Inferior parietal cortex (tissue), 1 donor: ENCODE measurements at regions not wholly inside any gene's neighbourhood (a gene's known extent, or its start where the extent isn't known, plus 50 kb on each side); places are given as distances from the start of the nearest gene placed in this dataset.
"Not testable (repeated sequence)": the region's sequence is repeated elsewhere in the genome, so short reads cannot be mapped to it uniquely, and the experiment has no call there.

Experiments
- DNase-seq: peaks from one replicate; pipeline ENCODE4 v3.0.0-alpha.2; 2016; ENCODE audit errors: extremely low spot score

DNA sequence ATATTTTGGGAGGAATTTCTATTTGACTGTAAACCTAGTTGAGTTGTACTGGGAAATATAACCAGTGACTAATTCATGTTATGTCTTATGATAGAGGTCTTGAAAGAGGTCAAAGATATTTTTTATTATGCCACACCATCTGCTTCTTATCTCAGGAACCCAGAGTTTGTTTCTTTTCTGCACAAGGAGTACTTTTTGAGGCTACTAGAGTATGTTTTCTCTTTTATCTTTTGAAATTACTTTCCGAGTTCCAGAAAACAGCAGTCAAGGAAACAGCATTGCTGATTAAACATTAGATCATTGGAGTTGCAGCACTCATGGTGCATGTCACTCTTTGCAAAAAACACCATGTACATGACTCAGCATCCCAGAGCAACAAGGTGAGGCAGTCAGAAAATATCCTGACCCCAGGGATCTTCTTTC is 645.8 kb upstream of the NR2F2 start:
- no peak for DNase-seq

DNA sequence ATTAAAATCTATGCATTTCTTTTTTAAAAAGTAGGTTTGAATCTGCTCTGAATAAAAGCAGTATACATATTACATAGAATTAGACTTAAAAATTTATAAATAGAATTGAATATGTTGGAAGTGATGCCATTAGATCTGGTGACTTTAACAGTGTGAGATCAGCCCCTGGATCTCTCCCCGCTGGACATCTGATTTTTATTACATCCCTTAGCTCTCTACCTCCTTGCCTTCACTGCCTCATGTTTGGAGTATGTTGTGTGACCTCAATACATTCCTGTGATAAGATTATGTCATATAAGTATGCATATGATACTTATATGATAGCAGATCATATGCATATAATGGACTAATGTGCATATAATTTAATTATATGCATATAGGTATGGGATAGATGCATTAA is 643.4 kb upstream of the NR2F2 start:
- no peak for DNase-seq

DNA sequence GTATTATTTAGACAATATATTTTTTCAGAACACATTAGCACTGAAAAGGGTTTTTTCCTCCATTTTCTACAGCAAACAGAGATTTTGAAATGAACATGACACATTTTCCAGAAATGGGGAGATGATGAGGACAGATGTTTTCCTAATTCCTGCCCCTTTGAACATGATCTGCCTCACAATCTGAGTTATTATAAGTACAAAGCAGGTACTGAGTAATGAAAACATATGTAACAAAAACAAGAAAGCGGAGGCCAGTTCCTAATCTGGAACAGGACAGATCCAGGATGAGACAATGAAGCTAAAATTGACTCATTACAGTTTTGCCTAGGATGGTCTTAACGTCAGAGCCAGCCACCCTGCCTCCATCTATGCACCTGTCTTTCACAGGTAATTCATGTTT is 642.8 kb upstream of the NR2F2 start:
- DNase-seq: no peak

DNA sequence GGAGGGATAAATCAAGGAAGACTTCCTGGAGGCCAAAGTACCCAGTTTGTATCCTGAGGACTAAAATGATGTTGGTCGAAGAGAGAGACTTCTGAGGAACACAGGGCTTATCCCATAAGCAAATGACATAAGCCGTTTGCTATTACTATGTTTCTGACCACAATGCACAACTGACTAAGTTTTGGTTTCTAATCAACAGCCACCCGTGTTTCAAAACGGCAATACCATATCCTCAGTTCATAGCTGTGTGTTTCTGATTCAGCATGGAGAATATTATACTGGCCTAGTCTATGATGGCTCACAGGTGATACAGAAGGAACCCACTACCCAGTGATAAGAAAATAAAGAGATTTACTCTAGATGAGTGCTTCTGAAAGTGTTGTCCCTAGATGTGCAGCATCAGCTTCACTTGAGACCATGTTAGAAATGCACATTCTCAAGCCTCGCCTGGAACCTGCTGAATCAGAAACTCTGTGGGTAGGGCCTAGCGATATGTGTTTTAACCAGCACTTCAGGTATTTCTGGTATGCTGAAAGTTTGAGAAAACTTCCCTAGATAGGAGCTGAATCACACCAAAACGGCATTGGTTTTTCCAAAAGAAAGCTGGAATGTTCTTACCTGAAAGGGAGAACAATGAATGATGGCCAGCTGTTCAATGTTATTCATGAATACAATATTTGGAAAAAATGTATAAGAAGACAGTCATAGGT is 639.7 kb upstream of the NR2F2 start:
- no peak for DNase-seq

DNA sequence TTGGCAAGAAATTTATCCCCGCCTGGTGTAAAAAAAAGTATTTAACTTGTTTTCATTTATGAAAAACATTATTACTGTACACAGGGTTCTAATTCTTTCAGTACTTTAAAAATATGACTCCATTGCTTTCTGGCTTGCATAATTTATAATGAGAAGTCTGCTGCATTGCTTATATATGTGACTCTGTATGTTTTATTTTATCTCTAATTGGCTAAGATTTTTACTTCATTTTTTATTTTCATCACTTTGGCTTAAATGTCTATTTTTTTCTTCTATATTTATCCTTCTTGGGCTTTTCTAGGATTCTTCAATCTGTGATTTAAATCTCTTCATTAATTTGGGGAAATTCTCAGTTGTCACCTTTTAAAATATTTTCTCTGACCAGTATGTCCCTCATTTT is 636.6 kb upstream of the NR2F2 start:
- no peak for DNase-seq

DNA sequence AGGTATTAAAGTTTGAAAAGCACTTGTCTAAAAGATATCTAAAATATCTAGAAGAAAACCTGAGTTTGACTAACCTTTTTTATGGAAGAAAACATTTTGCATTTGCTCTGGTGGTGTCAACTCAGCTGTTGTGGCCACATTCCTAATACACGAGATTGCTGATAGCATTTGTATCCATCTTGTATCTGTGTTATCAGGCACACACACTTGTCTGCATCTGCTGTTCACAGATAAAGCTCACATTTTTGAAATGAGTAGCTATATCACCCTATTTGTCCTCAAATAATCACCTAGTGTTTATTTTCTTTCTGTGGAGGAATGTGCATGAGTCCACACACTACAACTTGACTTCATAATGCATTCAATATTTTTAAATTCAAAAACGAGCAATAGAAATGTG is 632.3 kb upstream of the NR2F2 start:
- no peak for DNase-seq

DNA sequence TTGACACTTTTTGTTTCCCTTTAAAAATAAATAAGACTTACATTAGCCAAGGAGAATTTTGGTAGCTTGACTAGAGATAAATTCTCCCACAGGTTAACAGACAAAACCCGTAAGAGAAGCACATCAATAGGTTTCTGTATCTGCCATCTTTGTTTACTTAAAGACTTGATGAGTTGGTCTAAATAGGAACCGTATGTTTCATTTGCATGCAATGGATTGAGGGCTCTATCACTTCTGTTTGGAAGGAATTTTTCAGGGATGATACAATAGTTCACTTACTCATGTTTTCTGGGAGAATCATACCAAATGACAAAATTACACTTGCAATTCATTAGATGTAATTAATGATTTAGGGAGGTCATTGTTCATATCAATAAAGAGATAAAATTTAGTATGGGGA is 631.5 kb upstream of the NR2F2 start:
- DNase-seq: no peak

DNA sequence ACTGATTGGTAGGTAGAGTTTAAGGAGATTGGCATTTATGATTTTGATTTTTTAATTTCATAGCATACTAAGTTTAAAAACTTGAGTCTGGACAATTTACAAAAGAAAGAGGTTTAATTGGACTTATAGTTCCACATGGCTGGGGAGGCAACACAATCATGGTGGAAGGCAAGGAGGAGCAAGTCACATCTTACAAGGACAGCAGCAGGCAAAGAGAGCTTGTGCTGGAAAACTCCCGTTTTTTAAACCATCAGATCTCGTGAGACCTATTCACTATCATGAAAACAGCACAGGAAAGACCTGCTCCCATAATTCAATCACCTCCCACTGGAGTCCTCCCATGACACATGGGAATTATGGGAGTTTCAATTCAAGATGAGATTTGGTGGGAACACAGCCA is 630.9 kb upstream of the NR2F2 start:
- DNase-seq: no peak

DNA sequence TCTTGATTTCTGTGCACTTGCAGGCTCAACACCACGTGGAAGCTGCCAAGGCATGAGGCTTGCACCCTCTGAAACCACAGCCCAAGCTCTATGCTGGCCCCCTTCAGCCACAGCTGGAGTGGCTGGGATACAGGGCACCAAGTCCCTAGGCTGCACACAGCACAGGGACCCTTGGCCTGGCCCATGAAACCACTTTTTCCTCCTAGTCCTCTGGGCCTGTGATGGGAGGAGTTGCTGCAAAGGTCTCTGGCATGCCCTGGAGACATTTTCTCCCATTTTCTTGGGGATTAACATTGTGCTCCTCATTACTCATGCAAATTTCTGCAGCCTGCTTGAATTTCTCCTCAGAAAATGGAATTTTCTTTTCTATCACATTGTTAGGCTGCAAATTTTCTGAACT is 629.8 kb upstream of the NR2F2 start:
- not testable (repeated sequence) for DNase-seq

DNA sequence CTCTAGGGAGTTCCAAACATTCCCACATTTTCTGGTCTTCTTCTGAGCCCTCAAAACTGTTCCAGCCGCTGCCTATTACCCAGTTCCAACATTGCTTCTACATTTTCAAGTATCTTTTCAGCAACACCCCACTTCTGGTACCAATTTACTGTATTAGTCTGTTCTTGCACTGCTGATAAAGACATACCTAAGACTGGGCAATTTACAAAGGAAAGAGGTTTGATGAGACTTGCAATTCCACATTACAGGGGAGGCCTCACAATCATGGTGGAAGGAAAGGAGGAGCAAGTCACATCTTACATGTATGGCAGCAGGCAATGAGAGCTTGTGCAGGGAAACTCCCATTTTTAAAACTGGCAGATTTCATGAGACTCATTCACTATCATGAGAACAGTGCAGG is 629.1 kb upstream of the NR2F2 start:
- no peak for DNase-seq

DNA sequence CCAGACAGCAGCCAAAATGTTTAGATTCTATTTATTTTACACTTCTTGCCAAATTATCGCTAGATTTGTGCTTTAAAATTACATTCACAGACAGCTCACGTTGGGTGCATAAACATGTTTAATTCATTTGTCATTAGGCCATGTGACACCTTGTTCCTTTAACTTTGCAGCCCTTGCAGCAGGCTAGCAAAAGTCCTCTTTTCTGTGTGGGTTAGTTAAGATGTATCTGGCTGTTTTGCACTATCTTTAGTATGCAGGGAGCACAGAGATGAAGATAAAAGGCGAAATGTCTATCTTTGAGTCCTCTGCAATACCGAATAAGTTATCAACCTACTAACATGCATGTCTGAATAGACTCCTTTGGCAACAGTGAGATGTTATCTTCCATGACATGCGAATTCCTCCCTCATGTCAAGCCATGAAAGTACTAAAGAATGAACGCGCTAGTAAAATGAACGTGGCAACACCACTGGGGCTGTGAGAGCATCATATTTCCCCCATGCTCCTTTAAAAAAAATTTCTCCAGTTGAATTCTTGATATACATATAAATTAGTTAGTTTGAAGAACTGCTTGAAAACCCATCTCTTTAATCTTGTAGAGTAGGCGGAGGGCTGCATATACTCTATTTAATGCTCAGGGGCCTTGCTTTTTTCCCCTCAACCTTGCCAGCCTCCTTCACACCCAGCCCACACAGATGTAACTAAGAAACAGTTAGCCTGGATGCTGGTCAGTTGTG is 620.4 kb upstream of the NR2F2 start:
- DNase-seq: peak; percentile 5

DNA sequence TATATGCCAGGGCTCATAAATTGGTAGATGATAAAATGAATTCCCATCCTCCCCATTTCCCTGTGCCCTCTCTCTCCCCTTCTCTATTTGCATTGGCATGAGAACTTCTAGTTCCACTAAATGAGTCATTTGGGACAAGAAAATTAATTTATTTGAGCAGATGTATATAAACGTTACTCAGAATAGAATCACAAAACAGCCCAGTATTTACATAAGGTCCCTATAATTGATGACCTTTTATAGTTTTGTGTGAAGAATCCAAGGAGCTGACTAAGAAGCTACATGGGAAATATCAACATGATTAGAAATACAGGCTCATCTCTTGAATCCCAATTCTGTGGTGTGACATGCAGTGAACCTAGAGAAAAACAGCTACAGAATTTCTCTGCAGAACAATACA is 617.7 kb upstream of the NR2F2 start:
- no peak for DNase-seq

DNA sequence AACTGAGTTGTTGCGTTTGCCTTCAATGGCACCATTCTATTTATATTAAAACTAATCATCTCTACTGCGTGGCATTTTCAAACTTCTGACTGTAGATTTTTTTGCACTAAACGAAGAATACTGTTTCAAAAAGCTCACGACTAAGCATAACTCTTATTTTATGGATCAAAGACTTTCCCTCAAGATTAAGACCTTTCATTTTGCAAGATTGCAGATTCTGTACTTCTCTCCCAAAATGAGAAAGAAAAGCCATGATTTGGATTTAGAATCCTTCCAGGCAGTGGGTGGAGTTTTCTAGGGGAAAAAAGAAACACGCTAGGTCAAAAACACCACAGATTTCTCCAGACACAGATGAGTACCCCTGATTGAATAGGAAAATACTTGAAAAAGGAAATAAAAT is 617.2 kb upstream of the NR2F2 start:
- no peak for DNase-seq

DNA sequence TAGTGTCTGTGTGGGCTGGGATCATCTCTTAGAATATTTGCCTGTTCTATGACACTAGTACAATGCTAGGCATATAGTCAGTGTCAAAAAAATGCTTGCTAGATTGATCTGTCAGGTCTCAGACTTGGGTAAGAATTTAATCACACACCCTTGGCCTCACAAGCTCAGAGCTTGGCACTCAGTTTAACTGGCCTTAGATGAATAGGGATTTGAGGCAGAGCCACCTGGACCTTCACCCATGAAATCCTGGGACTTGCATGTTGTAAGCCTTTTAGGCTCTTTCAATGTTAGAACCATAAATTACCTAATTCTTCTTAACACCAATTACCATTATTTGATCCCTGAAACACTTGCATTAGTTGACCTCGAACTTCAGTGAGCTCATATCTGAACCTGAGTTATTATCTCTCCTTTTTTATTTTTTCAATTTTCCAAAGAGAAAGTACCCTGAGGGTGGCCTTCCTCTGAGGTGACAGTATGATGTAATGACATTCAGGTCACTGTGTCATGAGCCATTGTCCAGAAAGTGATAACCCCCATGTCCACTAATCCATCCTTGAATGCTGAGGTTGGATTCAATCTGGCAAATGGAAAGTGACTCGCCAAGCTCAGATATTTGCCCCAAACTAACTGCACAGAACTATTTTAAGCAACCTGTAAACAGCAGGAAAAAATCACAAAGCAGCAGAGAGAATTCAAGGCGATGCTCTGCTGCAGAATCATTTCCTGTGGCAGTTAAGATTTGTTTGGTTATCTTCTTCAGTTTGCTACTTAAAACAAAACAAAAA is 615.2 kb upstream of the NR2F2 start:
- DNase-seq: no peak

DNA sequence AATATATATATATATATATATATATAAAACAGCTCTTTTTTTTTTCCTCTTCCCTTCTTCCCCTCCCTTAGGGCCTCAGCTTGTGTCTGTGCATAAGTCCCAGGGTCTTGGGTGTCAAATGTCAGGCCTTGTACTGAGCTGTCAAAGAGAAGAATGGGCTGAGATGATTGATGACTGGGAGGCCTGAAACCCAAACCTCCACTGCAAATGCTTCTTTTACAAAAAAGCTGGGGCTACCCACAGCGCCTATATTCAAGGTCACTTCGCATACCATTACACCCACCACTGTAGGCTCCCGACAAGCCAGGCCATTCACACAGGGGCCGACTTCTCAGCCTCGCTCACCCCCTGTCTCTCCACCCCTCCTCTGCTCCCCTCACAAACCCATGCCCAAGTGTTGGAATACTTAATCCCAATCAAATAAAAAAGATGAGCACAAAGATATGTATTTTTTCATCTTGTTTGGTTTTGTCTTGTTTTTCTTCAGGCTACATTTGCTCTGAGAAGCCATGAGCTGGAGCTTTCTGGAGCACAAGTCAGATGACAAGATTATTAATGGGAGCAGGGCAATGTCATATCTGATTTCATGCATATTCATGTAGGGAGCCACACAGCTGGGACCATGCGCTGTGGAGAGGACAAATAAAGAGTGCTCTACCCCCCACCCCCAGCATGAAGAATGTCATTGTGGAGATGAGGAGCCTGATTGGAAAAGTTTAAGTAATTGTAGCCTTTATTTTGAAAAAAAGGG is 614.4 kb upstream of the NR2F2 start:
- no peak for DNase-seq

DNA sequence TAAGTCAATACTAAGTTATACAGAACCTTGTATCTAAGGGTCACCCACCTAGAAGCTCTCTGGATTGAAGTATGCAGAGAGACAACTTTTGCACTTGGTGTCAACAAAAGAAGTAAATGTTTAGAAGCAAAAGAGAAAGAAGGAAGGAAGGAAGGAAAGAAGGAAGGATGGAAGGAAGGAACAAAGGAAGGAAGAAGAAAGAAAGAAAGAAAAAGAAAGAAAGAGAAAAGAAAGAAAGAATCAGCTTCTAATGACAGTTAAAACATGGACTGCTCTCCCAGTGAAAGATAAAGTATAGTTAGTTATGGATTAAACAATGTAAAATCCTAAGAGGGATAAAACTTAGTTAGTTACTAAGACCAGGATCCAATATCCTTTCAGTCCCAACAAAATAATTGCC is 613.8 kb upstream of the NR2F2 start:
- DNase-seq: no peak

DNA sequence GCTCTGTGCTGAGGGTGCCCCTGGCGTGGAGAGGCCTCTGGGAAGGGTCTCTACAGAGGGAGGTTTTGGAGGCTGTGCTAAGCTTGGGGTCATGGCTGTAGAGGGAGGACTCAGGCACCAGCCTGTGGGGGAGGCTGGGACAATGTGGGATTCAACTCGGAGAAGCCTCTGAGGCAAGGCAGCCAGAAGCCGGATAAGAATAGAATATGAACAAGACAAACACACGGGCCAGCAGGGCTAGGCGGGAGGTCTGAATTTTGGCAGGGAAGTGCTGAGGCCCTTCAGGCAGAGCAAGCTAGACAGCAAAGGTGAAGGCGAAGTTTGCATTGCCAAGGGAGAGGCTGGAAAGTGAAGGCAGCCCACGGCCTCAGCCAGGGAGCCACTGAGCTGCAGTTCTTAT is 612.1 kb upstream of the NR2F2 start:
- DNase-seq: no peak

DNA sequence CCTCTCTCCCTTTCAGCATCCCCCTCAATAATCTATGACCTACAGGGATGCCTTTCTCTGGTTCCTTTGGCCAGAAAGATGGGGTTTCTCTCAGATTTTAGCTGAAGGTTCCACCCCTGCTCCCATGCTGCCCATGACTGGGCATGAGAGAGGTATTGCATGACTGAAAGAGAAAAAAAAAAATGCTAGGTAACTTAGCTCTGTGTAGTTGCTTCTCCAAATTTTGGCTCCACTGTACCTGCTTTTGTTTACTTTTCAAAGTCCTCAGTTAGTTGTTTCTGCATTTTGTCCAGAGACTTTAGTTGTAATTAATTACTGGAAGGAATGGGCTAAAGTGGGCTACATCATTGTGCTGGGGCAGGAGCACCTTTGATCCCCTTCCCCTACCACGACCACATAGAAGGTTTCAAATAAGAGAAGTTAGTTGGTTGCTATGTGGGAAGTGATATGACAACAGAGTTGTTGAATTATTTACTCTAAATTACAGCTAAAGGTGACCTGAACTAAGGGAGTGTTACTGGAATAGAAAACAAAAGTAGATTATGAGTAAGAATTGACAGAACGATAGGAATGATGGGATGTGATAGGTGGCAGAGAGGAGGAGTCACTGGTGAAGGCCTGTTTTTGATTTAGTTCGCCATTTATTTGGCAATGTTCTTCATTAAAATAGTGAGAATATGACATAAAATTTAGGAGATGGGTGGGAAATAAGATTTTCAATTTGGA is 605.4 kb upstream of the NR2F2 start:
- no peak for DNase-seq

DNA sequence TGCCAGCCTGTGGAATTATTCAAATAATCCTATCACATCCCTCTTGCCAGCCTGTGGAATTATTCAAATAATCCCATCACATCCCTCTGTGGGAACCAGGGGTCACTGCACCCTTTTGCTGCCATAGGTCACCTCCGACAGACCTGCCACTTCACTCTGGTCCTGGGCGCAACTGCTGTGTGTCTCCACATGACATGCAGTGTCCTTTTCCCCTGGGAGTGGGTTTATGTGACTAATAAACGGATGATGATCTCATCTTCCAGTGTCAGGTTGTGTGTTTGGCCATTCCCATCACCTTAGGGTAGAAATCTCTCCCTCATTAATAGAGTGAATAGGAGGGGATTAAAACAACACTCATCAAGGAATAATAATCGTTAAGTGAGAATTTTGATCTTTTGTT is 603.6 kb upstream of the NR2F2 start:
- no peak for DNase-seq

DNA sequence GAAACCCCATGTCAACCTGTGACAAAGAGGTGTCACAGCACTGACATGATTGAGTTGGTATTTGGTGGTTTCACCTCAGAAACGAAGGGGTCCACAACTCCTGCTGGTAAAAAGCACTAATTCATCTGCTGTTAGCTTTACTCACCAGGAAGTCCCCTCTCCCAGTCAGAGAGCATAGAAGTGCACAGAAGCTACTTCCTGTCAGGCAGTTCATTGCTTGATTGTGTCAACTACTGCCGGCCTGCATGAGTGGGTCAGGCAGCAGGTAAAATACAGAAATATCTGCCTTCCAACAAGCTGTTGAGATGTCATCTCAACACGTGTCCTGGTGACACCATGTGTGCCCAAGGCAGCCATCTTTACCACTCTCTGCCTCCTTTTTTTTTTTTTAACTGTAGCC is 596.6 kb upstream of the NR2F2 start:
- DNase-seq: no peak
